ENCODE measurements at regions not wholly inside any gene's neighbourhood (a gene's known extent, or its start where the extent isn't known, plus 50 kb on each side); places are given as distances from the start of the nearest gene placed in this dataset.
A peak's percentile ranks its signal among the peaks of the same experiment; 100 is the strongest.

DNA sequence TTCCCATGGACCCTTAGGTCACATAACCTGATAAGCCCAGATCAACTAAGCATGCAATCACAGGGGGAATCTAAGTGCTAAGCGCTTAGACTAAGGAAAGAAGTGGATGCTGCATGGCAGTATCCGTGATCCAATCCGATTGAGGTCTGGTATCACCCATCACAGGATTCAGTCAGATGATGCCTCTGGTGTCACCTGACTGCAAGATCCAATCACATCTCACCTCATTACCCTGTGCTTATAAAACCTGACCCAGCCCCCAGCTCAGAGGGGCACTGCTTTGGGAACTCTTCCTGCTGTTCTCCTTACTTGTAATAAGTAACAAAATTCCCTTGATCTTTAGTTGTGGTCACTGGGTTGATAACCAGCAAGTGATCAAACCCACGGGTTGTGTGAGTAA lies 84.7 kb upstream of the TMEM168 start:
- H3K4me2 ChIP-seq = no peak overlapping the region
- TF ChIP-seq EZH2 (IDR thresholded peaks at IDR 0.05) (no peak), EZH2phosphoT487 (IDR thresholded peaks at IDR 0.05) (no peak)
- TF ChIP-seq, protein P1, sequence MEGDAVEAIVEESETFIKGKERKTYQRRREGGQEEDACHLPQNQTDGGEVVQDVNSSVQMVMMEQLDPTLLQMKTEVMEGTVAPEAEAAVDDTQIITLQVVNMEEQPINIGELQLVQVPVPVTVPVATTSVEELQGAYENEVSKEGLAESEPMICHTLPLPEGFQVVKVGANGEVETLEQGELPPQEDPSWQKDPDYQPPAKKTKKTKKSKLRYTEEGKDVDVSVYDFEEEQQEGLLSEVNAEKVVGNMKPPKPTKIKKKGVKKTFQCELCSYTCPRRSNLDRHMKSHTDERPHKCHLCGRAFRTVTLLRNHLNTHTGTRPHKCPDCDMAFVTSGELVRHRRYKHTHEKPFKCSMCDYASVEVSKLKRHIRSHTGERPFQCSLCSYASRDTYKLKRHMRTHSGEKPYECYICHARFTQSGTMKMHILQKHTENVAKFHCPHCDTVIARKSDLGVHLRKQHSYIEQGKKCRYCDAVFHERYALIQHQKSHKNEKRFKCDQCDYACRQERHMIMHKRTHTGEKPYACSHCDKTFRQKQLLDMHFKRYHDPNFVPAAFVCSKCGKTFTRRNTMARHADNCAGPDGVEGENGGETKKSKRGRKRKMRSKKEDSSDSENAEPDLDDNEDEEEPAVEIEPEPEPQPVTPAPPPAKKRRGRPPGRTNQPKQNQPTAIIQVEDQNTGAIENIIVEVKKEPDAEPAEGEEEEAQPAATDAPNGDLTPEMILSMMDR (IDR thresholded peaks at IDR 0.05) = no peak
- no peaks in the 10 kb centered on the region for H3K4me1 ChIP-seq
- no peak overlapping the region for H2AFZ ChIP-seq (replicated peaks)
- Mint-ChIP-seq H3K36me3 (peaks cover 32% of the 10 kb centered on the region), H3K27ac (no peak overlapping the region), H3K9me3 (peaks cover 27% of the 10 kb centered on the region), H3K27me3 (ENCODE audit: insufficient read depth, low read depth) (no peaks in the 10 kb centered on the region), H3K4me1 (no peaks in the 10 kb centered on the region), H3K4me3 (no peak overlapping the region)
- H3K27me3 ChIP-seq = no peaks in the 10 kb centered on the region
- no peak overlapping the region for H3K9ac ChIP-seq
- H3K9me3 ChIP-seq (ENCODE audit: low read depth) = no peaks in the 10 kb centered on the region
- H3K79me2 ChIP-seq (ENCODE audit: low read depth) = peaks cover 51% of the 10 kb centered on the region
- H3K36me3 ChIP-seq = no peaks in the 10 kb centered on the region
- DNase-seq (ENCODE audit: low spot score) = no peak
- peaks cover 21% of the 10 kb centered on the region for H4K20me1 ChIP-seq (ENCODE audit: low read depth)
- no peak overlapping the region for H3K4me3 ChIP-seq
- no peak overlapping the region for H3K27ac ChIP-seq
- no peaks in the 10 kb centered on the region for H3F3A ChIP-seq (ENCODE audit: low read depth)

DNA sequence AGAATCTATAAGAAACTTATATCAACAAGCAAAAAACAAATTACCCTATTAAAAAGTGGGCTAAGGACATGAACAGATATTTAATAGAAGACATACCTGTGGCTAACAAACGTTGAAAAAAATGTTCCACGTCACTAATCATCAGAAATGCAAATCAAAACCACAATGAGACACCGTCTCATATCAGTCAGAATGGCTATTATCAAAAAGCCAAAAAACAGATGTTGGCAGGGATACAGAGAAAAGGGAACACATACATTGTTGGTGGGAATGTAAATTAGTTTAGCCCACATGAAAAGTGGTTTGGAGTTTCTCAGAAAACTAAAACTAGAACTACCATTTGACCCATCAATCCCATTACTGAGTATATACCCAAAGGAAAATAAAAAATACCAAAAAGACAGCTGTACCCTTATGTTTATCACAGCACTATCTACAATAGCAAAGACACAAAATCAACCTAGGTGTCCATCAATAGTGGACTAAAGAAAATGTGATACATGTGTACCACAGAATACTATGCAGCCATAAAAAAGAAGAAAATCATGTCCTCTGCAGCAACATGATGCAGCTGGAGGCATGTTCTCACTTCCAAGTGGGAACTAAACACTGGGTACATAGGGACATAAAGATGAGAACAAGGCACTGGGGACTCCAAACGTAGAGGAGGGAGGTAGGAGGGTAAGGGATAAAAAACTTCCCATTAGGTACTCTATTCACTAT lies 83.8 kb upstream of the TMEM168 start:
- no peaks in the 10 kb centered on the region for H3K36me3 ChIP-seq
- H3K9me3 ChIP-seq (ENCODE audit: low read depth) = no peaks in the 10 kb centered on the region
- Mint-ChIP-seq H3K36me3 (peaks cover 40% of the 10 kb centered on the region), H3K4me3 (no peak overlapping the region), H3K9me3 (peaks cover 36% of the 10 kb centered on the region), H3K27me3 (ENCODE audit: insufficient read depth, low read depth) (no peaks in the 10 kb centered on the region), H3K4me1 (no peaks in the 10 kb centered on the region), H3K27ac (no peak overlapping the region)
- peaks cover 21% of the 10 kb centered on the region for H4K20me1 ChIP-seq (ENCODE audit: low read depth)
- H3K9ac ChIP-seq = no peak overlapping the region
- DNase-seq (ENCODE audit: low spot score) = no peak
- no peaks in the 10 kb centered on the region for H3F3A ChIP-seq (ENCODE audit: low read depth)
- H3K27ac ChIP-seq = no peak overlapping the region
- no peak overlapping the region for H3K4me2 ChIP-seq
- H2AFZ ChIP-seq (replicated peaks) = no peak overlapping the region
- TF ChIP-seq EZH2phosphoT487 (IDR thresholded peaks at IDR 0.05) (no peak), EZH2 (IDR thresholded peaks at IDR 0.05) (no peak)
- TF ChIP-seq, protein P1 (IDR thresholded peaks at IDR 0.05) = no peak
- no peak overlapping the region for H3K4me3 ChIP-seq
- H3K4me1 ChIP-seq = no peaks in the 10 kb centered on the region
- peaks cover 61% of the 10 kb centered on the region for H3K79me2 ChIP-seq (ENCODE audit: low read depth)
- no peaks in the 10 kb centered on the region for H3K27me3 ChIP-seq

DNA sequence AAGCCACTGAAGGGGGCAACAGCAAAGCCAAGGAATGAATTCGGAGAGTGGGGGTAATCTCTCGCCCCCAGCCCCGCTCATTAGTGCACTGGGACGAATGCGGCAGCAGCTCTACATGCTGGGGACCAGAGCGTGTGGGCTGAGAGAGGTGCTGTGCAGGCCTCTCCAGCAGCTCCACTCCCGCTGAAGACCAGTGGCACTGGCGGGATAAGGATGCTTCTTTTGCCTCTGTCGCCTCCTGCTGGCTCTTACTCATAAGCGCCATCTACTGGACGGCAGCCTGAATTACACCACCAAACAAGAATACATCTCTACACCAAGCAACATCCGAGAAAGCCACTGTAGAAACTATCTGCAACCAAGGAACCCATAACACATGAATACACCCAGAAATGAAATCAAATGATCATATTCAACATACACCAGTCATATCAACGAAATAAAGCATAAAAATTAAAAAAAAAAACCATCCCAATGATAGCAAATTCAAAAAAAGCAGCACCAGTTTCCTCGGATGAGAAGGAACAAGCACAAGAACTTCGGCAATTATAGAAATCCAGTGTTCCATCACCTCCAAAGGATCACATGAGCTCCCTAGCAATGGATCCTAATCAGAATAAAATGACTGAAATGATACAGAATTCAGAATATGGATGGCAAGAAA lies 79.0 kb upstream of the TMEM168 start:
- H3K27me3 Mint-ChIP-seq (ENCODE audit: insufficient read depth, low read depth) = peaks cover 5% of the 10 kb centered on the region
- Histone ChIP-seq H3K9me3 (ENCODE audit: low read depth) (no peaks in the 10 kb centered on the region), H3K4me2 (no peak overlapping the region), H3K27ac (no peak overlapping the region), H3K9ac (no peak overlapping the region), H3K4me1 (no peaks in the 10 kb centered on the region), H3K79me2 (ENCODE audit: low read depth) (peaks cover 76% of the 10 kb centered on the region), H4K20me1 (ENCODE audit: low read depth) (peaks cover 20% of the 10 kb centered on the region), H3K4me3 (no peak overlapping the region), H3F3A (ENCODE audit: low read depth) (no peaks in the 10 kb centered on the region), H3K36me3 (no peaks in the 10 kb centered on the region), H2AFZ (replicated peaks) (no peak overlapping the region), H3K27me3 (no peaks in the 10 kb centered on the region)
- H3K27ac Mint-ChIP-seq = no peak overlapping the region
- peaks cover 49% of the 10 kb centered on the region for H3K9me3 Mint-ChIP-seq
- TF ChIP-seq EZH2 (IDR thresholded peaks at IDR 0.05) = no peak
- TF ChIP-seq, protein P1 (IDR thresholded peaks at IDR 0.05) = peak; percentile 74
- H3K4me1 Mint-ChIP-seq = no peaks in the 10 kb centered on the region
- H3K4me3 Mint-ChIP-seq = no peak overlapping the region
- H3K36me3 Mint-ChIP-seq = peaks cover 39% of the 10 kb centered on the region
- peak; percentile 53 for DNase-seq (ENCODE audit: low spot score)
